HG02588 (cell line): ENCODE measurements at regions not wholly inside any gene's neighbourhood (a gene's known extent, or its start where the extent isn't known, plus 50 kb on each side); places are given as distances from the start of the nearest gene placed in this dataset.
A peak's percentile ranks its signal among the peaks of the same experiment; 100 is the strongest.

Experiments used
- ATAC-seq: cut with Tn5 transposase; IDR thresholded peaks from one replicate; pipeline ENCODE4 v1.9.1; 2021; ENCODE audit warnings: mild to moderate bottlenecking, moderate library complexity; ENCODE audit not compliant: unreplicated experiment

DNA sequence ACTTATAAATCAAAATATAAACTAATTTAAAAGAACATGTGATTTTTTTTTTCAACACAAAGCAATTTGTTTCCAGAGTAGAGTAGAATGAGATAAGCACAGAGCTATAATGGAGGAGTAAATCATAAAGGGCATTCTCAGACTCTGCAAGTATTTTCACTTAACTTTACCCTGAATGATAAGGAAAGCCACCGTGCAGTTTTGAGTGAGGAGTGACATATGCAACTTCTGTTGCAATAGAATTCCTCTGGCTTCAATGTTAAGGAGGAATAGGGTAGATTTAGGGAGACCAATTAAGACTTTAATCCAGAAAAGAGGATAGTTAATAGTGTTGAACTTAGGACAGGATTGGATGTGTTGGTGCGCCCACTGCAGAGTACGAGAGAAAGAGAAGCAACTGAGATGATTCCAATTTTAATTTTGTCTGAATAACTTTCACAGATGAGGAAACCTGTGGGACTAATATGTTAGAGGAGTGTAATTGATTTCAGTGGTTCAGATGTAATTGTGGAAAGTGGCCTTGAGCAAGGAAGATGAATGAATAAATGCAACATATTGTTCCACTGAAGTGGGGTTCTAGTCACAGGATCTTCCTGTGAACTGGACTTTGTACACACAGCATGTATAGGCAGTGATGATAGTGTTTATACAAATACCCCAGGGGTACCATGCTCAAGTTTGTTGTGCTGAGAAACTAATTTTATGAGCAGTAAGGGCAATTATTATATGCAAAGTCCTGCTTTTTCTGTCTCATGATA, 255.5 kb upstream of the ANO3 start:
- no peak for ATAC-seq

DNA sequence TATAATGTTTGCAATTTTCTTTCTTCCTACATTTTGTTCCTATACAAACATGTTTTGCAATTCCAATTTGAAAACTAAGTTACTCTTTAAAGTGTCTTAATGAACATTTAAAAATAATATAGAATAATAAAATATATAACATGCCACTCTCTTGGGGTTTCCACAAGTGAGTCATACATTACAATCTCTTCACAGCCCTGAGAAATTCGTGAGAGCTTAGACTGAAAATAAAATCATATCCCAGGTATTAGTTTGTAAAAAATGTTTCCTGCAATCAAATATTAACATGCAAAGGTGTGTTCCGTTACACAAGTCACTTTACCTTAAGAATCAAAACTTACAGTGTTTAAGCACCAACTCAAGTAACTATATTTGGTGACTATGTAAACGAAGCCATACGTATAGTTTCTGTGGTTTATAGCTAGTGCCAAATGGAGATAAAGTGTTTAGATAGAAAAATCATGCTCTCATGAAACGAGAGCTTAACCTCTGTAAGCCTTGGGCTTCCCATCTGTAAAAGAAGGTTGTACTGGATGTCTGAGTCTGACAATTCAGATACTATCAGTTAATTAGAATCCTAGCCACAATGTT, 253.6 kb upstream of the ANO3 start:
- peak; percentile 65 for ATAC-seq

DNA sequence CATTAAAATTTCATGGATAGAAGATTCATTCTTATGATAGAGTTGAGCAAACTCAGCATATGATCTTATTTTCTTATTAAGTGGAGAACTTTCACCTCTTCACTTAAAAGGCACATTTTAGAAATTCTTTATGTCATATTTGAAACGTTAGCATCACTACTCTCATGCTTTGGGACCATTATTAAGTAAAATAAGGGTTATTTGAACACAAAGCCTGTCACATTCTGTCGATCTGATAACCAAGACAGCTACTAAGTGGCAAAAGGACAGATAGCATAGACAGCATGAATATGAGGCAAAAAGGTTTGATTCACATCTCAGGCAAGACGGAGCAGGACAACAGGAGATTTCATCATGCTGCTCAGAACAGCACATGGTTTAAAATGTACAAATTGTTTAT, 247.6 kb upstream of the ANO3 start:
- no peak for ATAC-seq

DNA sequence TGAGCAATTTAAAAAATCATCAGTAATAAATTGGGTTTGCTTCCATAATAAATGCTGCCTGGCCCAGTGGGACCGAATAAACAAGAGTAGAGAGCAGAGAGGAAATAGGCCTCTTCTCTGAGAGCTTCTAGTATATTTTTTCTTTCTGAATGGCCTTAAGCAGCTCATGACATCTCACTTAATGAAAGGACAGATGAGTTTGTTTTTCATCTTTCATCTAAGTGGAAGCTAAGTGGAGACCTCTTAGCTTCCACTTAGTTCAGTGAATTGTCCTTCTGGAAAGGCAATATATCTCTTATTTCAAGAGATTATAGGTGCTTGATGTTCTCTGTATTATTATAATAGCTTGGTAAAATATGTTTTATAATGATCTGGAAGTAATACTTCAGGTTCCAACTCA, 245.9 kb upstream of the ANO3 start:
- no peak for ATAC-seq

DNA sequence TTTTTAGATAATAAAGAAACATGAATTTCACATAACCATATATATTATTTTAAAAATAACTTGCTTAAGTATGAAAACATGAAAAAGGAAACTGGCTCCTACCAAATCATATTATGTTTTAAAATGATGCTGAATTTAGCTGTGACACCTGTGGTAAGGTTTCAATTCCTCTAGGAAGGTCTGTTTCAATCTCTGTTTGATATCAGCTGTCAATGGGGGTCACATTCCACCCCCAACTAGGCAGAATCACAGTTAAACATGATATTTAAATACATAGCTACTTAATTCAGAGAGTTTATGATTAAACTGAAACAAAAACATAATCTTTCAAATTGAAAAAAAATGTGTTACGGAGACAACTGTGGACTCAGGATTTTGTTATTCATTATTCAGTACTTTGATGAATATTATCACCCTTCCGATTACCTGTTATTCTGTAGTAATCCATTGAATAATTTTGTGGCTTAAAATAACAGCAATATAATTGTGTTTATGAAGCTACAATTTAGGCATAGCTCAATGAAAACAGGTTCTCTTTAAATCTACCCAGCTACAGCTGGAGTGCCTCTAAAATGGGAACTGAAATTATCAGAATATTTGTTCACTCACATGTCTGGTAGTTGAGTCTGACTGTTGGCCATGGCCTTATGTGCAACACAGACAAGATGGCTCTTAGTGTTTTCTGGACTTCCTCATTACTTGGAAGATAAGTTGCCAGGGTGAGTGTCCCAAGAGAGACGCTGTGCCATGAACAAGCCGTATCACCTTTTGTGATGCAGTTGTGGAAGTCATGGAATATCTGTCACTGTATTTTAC, 244.6 kb upstream of the ANO3 start:
- peak; percentile 98 for ATAC-seq

DNA sequence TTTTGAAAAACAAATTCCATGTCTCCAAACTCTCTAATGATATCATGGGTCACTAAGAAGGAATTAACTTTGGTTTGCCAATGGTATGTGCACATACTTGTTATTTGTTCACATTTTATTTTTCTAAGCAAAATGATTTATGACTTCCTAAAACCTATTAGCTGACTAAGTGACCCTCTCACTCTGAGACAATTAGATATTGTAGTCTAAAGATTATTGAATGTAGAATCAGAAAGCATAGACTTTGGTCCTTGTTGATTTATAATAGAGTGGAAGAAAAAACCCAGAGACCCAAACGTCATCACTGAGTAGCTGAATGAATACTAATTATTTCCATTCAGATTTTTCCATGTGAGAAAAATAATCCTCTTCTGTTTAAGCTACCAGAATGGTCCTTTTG, 243.5 kb upstream of the ANO3 start:
- no peak for ATAC-seq

DNA sequence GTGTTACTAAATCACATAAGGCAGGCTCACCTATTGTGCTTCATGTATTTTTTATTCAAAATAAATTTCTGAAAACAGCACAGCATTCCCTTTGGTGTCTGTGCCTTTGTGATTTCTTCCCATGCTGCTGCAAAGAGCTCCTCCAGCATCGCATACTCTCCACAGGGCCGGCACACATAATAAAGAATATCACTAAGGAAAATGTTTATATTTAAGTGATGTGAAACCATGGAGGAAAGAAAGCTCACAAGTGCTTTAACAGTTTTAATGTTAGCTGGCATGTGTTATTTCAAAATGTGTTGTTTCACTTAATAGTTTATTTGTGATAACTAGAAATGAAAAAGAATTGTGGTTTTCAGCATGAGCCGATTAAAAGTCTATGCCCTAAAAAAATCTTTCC, 241.3 kb upstream of the ANO3 start:
- ATAC-seq: no peak

DNA sequence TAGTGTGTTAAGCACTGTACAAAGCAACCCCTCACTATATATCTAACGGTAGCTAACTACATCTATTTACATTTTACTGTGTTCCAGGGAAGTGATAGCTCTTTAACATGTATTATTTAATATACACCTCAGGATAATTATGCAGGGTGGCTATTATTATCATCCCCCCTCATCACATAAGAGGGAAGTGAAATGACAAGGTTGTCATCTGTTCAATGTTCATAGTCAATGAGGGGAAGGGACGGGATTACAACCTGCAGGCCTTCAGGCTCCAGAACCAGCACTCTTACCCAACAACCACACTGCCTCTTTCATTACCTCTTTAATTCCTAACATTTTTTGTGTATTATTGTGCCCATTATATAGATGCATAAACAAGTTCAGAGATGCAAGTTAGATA, 238.7 kb upstream of the ANO3 start:
- ATAC-seq: no peak

DNA sequence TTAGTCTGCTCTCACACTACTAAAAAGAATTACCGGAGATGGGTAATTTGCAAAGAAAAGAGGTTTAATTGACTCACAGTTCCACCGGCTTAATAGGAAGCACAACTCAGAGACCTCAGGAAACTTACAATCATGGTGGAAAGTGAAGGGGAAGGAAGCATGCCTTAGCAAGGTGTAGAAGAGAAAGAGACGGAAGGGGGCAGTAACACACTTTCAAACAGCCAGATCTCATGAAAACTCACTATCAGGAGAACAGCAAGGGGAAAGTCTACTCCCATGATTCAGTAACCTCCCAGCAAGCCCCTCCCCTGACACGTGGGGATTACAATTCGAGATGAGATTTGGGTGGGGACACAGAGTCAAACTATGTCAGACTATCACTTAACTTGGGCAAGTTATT, 236.6 kb upstream of the ANO3 start:
- no peak for ATAC-seq

DNA sequence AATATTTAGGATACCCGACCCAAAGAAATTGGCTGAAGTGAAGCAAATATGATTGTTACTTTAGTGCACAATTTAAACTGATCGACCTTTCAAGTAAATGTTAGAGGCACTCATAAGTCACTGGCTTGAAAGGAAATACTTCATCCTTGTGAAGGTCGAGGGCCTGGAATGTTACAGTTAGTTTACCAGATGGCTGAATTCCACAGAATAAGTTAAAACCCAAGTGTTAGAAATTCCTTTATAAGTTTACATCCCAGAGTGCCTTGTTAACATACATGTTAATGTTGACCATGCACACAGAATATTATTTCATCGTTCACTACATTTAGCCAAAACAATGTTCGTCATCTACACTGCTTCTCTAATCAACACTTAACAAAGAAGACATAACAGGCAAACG, 235.5 kb upstream of the ANO3 start:
- no peak for ATAC-seq

DNA sequence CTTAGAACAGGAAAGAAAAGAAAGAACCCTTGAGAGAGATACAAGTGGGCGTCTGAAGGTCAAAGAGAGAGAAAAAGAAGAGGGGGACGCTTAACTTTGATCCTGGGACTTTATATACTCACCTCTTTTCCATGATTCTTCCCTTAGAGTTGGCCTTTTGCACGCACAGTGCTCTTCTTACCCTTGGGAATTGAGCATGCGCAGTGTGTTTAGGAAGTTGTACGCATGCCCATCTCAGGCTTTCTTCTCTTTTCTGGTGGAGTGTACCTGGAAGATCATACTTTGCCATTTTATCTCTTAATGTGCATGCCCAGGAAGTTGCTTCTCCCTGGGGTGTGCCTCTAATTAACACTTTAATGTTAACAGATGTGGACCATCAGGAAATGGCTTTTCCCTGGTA, 229.6 kb upstream of the ANO3 start:
- ATAC-seq: no peak

DNA sequence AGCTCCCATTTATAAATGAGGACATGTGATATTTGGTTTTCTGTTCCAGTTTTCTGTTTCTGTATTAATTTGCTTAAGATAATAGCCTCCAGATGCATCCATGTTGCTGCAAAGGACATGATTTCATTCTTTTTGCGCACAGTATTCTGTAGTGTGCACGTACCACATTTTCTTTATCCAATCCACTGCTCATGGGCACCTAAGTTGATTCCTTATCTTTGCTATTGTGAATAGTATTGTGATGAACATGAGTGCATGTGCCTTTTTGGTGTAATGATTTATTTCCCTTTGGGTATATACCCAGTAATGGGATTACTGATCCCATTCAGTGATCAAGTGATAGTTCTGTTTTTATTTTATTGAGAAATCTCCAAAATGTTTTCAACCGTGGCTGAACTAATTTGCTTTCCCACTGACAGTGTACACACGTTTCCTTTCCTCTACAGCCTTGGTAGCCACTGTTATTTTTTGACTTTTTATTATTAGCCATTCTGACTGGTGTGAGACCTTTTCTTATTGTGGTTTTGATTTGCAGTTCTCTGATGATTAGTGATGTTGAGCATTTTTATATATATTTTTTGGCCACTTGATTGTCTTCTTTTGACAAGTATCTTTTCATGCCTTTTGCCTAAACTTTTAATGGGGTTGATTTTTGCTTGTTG, 226.0 kb upstream of the ANO3 start:
- peak; percentile 53 for ATAC-seq

DNA sequence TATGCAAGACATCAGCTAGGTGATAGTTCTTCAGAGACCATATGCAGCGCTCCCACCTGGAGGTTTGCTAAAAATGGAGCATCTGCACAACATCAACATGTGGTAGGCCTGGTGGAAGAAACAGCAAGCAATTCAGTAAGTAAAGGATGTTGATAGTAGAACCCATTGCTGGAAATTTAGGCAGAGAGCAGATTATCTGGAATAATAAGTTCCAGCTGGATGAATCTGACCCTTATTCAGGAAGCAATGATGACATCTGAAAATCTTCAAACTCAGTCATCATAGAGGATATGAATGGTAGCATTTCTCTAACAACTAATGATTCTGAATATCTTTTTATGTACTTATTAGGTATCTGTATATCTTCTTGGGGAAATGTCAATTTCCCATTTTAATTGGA, 225.2 kb upstream of the ANO3 start:
- no peak for ATAC-seq

DNA sequence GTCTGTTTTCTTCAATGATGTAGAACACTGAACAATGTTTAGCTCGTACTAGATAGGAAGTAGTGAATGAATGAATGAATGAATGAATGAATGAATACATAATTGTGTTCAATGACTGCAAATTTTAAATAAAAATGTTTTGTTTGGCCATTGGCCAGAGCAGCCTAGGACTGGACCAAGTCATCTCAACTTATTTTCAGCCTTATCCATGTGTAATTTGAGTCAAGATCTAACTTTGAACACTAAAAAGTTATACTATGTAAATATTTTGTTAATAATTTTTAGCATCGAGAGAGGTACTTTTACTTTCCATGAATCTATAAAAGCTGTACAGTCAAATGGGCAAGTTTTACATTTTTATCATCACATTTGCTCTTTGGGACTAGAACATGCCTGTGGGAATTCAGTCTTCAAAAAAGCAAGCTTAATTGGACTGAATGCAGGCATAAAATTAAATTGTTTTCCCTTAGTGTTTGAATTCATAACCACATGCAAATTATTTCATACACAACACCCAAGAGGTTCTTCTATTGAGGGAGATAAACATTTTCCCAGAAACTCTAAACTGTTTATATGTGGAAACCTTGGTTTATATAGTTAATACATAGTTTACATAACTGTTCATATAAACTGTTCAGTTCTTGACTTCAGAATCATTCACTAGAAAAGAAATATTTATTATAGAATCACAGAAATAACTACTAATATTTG, 222.1 kb upstream of the ANO3 start:
- ATAC-seq: no peak

DNA sequence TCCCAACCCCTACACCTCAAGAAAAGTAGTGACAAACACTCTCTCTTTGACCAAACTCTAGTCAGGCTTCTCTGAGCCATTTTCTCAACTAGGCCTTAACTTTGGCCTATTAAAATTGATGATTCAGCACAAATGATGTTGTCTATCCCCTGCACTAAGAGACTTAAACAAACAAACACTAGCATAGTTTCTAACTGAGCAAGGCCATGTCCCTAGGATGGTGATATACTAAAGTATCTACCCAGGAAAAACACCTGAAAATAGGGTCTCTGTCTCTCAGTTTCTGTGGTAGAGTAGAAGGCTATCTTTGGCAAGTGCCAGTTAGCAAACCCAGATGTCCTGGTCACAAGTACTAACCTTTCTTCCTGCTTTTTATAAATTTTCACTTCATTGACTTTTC, 219.7 kb upstream of the ANO3 start:
- ATAC-seq: no peak

DNA sequence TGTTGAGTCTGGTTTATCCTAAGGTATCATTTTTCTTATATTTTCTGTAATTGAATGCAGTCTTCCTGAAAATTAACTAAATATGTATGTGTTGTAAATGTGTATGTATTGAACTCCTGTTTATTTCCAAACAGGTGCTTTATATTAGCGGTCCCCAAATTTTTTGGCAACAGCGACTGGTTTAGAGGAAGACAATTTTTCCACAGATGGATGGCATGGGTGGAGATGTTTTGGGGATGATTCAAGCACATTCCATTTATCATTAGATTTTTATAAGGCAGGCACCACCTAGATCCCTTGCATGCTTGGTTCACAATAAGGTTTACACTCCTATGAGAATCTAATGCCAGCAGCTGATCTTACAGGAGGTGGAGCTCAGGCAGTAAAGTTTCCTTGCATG, 210.5 kb upstream of the ANO3 start:
- ATAC-seq: no peak

DNA sequence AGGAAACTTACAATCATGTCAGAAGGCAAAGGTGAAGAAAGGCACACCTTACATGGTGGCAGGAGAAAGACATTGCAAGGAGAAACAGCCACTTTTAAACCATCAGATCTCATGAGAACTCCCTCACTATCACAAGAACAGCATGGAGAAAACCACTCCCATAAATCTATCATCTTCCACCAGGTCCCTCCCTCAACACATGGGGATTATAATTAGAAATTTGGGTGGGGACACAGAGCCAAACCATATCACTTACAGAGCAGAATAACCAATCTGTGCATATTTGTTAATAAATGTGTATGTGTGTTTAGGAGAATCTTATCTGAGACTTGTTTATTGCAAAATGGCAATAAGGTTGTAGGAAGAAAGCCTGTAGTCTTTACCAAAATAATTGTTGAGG, 205.2 kb upstream of the ANO3 start:
- no peak for ATAC-seq

DNA sequence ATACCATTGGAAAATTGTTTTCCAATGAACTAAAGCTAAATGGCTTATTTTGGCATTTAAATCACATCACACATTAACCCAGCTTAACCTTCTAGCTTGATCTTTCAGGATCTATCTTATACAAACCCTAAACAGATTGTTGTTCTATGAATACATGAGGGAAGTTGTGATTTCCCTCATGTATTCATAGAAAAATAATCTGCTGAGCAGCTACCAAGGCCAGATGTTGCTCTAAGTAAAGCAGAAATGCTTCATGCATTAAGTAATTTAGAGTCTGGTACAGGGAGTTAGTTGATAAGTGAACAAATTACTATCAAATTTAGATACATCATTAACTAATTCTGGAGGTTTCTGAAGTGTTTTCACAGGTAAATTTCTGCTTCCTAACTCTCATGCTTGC, 204.6 kb upstream of the ANO3 start:
- no peak for ATAC-seq

DNA sequence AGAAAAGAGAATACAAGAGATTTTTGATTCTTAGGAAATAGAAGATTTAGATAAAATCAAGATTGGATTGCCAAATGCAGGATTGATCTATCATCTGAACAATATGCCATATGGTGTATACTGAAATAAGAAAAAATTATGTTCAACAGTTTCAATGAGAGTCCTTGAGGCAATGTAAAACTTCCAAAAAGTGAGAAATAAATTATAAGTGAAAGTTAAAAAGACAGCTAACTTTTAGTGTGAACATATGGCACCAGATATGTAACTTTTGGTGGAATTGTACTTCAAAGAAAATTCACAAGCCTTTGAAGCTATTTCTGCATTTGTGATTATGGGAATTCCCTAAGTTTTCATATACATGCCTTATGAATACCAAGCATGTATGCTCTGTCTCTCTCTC, 200.5 kb upstream of the ANO3 start:
- ATAC-seq: no peak

DNA sequence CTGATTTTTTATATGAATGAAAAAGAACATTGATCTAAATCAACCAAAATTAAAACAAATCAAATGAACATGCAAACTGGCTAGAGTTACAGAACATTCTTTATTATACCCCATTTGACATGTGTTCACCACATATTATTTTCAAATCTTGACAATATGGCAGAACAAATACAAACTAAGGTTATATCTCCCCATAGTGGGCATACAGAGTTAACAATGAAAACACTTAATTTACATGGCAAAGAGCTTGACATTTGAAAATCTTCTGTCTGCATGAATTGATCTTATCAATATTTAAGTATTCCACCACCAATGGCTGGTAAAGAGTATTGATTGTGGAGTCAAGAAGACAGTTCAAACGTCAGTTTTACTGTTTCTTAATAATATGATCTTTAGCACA, 197.9 kb upstream of the ANO3 start:
- ATAC-seq: no peak
